ENCODE measurements at regions not wholly inside any gene's neighbourhood (a gene's known extent, or its start where the extent isn't known, plus 50 kb on each side); places are given as distances from the start of the nearest gene placed in this dataset.
"Not testable (repeated sequence)": the region's sequence is repeated elsewhere in the genome, so short reads cannot be mapped to it uniquely, and the experiment has no call there.

GRCh38 chr12:107607464-107608392, 77.9 kb upstream of the PWP1 start:
- peak; percentile 87 for DNase-seq

- not testable (repeated sequence) for DNase-seq
Measured at GRCh38 chr12:107608779-107609178, 76.8 kb upstream of the PWP1 start.

- DNase-seq, result peak; percentile 44
Measured at GRCh38 chr12:107610021-107610859, 75.4 kb upstream of the PWP1 start.

GRCh38 chr12:107612508-107612907, 73.1 kb upstream of the PWP1 start:
- DNase-seq, result no peak

- no peak for DNase-seq
Measured at GRCh38 chr12:107616941-107617340, 68.7 kb upstream of the PWP1 start.

- no peak for DNase-seq
Measured at GRCh38 chr12:107618106-107618505, 67.5 kb upstream of the PWP1 start.

- DNase-seq, result no peak
Measured at GRCh38 chr12:107619831-107620230, 65.8 kb upstream of the PWP1 start.

GRCh38 chr12:107622001-107622400, 63.6 kb upstream of the PWP1 start:
- no peak for DNase-seq

- DNase-seq, result no peak
Measured at GRCh38 chr12:107624493-107624892, 61.1 kb upstream of the PWP1 start.

GRCh38 chr12:107631715-107632114, 53.9 kb upstream of the PWP1 start:
- DNase-seq, result no peak

GRCh38 chr12:107632246-107632645, 53.4 kb upstream of the PWP1 start:
- no peak for DNase-seq

GRCh38 chr12:107634530-107634929, 51.1 kb upstream of the PWP1 start:
- DNase-seq, result no peak

- no peak for DNase-seq
Measured at GRCh38 chr12:107635139-107635538, 50.5 kb upstream of the PWP1 start.

Data from femur (tissue), 1 donor.